GM12878 (cell line): ENCODE measurements at regions not wholly inside any gene's neighbourhood (a gene's known extent, or its start where the extent isn't known, plus 50 kb on each side); places are given as distances from the start of the nearest gene placed in this dataset.
A peak's percentile ranks its signal among the peaks of the same experiment; 100 is the strongest.

Experiments used
- ATAC-seq: fragments of 200-7000 bp; cut with Tn5 transposase; 3 replicates; pipeline ENCODE4 v1.9.1; 2020; ENCODE audit warnings: mild to moderate bottlenecking, moderate library complexity
- BruUV-seq: library from RNA; stranded (reverse); fragments of 400-500 nt; replicated peaks from 2 replicates; lab custom pipeline; 2021; lab: Mats Ljungman, UMichigan
- CTCF ChIA-PET: fragments of 300-600 bp; sonication (Branson Sonifier 250); formaldehyde crosslinking; extraction: SDS; loops from one replicate; lab custom pipeline; 2021; ENCODE audit warnings: inconsistent platforms; lab: Yijun Ruan, JAX
- POLR2A ChIA-PET: fragments of 350-600 bp; formaldehyde crosslinking; extraction: SDS; loops from one replicate; lab custom pipeline; 2021; ENCODE audit warnings: inconsistent platforms; lab: Charles Lee
- RAD21 ChIA-PET: fragments of 300-600 bp; sonication (Branson Sonifier 250); formaldehyde crosslinking; loops from one replicate; lab custom pipeline; 2023; ENCODE audit warnings: antibody characterized with exemption; ENCODE audit not compliant: unreplicated experiment; lab: Charles Lee
- SMC1A ChIA-PET: fragments of 300-600 bp; sonication (Branson Sonifier 250); formaldehyde crosslinking; loops from one replicate; lab custom pipeline; 2023; ENCODE audit not compliant: unreplicated experiment, uncharacterized antibody; lab: Charles Lee
- DNase-seq: peaks from one replicate; pipeline ENCODE4 v3.0.0-alpha.2; 2011; ENCODE audit warnings: low read depth, low spot score
- FAIRE-seq: peaks from 3 replicates; lab custom pipeline; 2011; peaks lifted over from hg19 to GRCh38; lab: Jason Lieb, UNC
- H2AFZ ChIP-seq: 2 replicates; pipeline ENCODE4 v1.6.0; 2011; ENCODE audit warnings: low read depth, low read length, control low read depth; ENCODE audit not compliant: control insufficient read depth
- H3K27ac ChIP-seq: 2 replicates; pipeline ENCODE4 v1.5.1; 2011; ENCODE audit warnings: control low read depth; ENCODE audit not compliant: control insufficient read depth, insufficient read depth
- H3K27me3 ChIP-seq, 2 experiments: replicated peaks in 1 of 2; 2 replicates each; pipeline versions ENCODE4 v1.6.0 to v1.6.1; 2011; ENCODE audit warnings: low read length in 1 of 2; ENCODE audit not compliant: control insufficient read depth in 2 of 2, insufficient read depth in 2 of 2
- H3K36me3 ChIP-seq, 2 experiments: 2 replicates each; pipeline ENCODE4 v1.5.1; 2011; ENCODE audit warnings: low read length in 1 of 2; ENCODE audit not compliant: control insufficient read depth in 2 of 2, insufficient read depth in 2 of 2
- H3K4me1 ChIP-seq: 2 replicates; pipeline ENCODE4 v1.6.1; 2011; ENCODE audit warnings: mild to moderate bottlenecking, low read length, moderate library complexity, mixed read lengths; ENCODE audit not compliant: control insufficient read depth, insufficient read depth
- H3K4me2 ChIP-seq: 2 replicates; pipeline ENCODE4 v1.6.0; 2011; ENCODE audit warnings: control low read depth; ENCODE audit not compliant: control insufficient read depth, insufficient read depth
- H3K4me3 ChIP-seq: fragments of 200-600 bp; sonication (generic); 2 replicates; pipeline ENCODE4 v1.5.1; 2016
- H3K79me2 ChIP-seq: 2 replicates; pipeline ENCODE4 v1.6.0; 2011; ENCODE audit warnings: low read length; ENCODE audit not compliant: control insufficient read depth, insufficient read depth
- H3K9ac ChIP-seq: 2 replicates; pipeline ENCODE4 v1.8.0; 2011; ENCODE audit warnings: low read length, control low read depth, mixed read lengths; ENCODE audit not compliant: control insufficient read depth, insufficient read depth
- H3K9me3 ChIP-seq: replicated peaks from 3 replicates; pipeline ENCODE4 v1.5.1; 2011; ENCODE audit warnings: mild to moderate bottlenecking, low read length; ENCODE audit not compliant: control insufficient read depth, insufficient read depth
- H4K20me1 ChIP-seq: 2 replicates; pipeline ENCODE4 v1.6.0; 2011; ENCODE audit not compliant: control insufficient read depth, insufficient read depth
- EED ChIP-seq: sonication (generic); IDR thresholded peaks from 2 replicates; pipeline ENCODE4 v1.6.1; 2016; ENCODE audit warnings: antibody characterized with exemption, low read depth
- NFYB ChIP-seq: IDR thresholded peaks from 2 replicates; pipeline ENCODE4 v1.6.1; 2011; ENCODE audit warnings: low read depth, mild to moderate bottlenecking, low read length, improper control_type of control experiment, moderate library complexity; ENCODE audit not compliant: insufficient read depth
- PAX8 ChIP-seq: fragments of 450-650 bp; IDR thresholded peaks from 2 replicates; pipeline ENCODE4 v1.6.1; 2017; ENCODE audit warnings: mild to moderate bottlenecking, moderate library complexity
- SMC3 ChIP-seq: IDR thresholded peaks from 2 replicates; pipeline ENCODE4 v1.6.1; 2011; ENCODE audit warnings: low read length, improper control_type of control experiment, borderline replicate concordance
- ZBED1 ChIP-seq: IDR thresholded peaks from 2 replicates; pipeline ENCODE4 v1.6.1; 2016; ENCODE audit warnings: borderline replicate concordance
- WGBS: methylation state at CpG from one replicate; pipeline ENCODE4 v1.1.6; 2016; ENCODE audit warnings: low lambda C conversion rate; ENCODE audit not compliant: insufficient replicate concordance, insufficient coverage; ENCODE audit errors: missing lambda C conversion rate; 5-methylcytosine and 5-hydroxymethylcytosine counted together
- in situ Hi-C: fragments of 300-500 bp; cut with MboI; formaldehyde crosslinking; loops from 9 replicates; pipeline ENCODE4 v1.14.3; 2018; ENCODE audit warnings: mixed read lengths
- intact Hi-C: fragments of 100-400 bp; cut with micrococcal nuclease; formaldehyde crosslinking; loops from one replicate; pipeline ENCODE4 v1.14.2; 2022; ENCODE audit not compliant: unreplicated experiment

DNA sequence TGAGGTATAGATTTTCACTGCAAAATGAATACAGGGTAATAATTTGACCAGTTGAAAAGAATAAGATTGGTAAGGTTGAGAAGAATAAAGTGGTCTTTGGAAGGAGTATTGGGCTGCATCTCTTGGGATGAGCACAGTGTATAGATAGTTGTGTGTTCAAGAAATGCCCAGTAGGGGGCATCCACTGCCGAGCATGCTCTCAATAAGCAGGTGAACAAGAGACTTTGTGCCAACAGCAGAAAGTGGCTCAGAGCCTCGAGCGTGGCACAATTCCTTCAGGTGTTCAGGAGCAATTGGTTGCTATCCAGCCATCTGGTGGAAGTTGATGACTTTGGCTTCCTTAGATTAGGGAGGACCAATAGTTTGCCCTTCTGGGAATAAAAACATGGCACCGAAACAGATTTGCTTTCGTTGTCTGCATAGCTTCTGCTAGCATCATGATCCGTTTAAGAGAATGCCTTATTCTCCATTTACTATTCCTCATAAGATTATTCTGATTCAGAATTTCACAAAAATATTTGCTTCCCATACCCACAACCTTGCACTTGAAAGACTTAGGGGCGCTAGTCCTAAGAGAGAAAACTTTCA, 258.1 kb upstream of the NEIL3 start (continued):
- TF ChIP-seq ZBED1 (no peak), PAX8 (no peak), SMC3 (peak; percentile 44; the same call in 1 of the 2 replicates)

DNA sequence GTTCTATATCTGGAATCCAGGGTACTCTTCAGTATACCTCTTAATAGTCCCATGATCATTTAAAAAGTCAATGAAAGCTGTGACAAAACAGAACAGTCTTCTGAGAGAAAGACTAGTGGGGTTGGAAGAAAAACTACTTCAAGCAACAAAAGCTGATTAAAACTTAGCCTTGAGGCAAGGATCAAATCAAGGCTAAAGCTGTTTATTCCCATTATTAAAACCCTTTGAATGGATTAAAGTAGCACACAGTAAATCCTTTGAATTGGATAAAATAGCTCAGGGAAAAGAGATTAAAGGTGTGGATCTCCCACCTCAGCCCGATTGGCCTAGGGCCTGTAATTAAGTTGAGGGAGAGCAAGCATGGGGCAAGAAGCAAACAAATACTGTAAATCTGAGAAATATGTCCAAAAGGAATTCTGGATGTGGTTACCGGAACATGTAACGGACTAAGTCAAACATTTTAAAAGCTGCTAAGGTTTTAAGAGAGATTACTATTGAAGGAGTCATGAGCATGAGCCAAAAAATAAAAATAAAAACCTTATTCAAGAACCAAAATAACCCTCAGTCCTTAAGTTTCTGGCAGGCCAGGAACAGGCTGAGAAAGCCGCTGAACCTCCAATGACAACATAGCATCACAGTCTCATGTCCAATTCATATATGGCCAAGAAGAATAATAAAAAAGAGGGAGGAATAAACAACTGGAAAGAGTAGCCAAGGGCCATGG, 257.3 kb upstream of the NEIL3 start:
- Histone ChIP-seq H3K27ac (no peak overlapping the region), H3K4me3 (no peak overlapping the region), H3K9ac (no peak overlapping the region), H3K4me2 (no peak overlapping the region), H2AFZ (no peak overlapping the region), H3K36me3 (no peaks in the 10 kb centered on the region), H3K4me1 (no peaks in the 10 kb centered on the region), H3K27me3 (no peaks in the 10 kb centered on the region; a peak in 1 of 4 replicates), H4K20me1 (no peaks in the 10 kb centered on the region), H3K9me3 (no peaks in the 10 kb centered on the region), H3K79me2 (no peaks in the 10 kb centered on the region)
- ChIA-PET RAD21 (interaction anchor here (1.0 to 1.3 kb wide), 3 partner anchors 23 to 675 kb away, joined by 3 to 6 read pairs (median 6); no protein-coding TSS in a partner anchor), POLR2A (no interaction called here), SMC1A (interaction anchor here (0.7 to 1.9 kb wide), 10 partner anchors 19 to 678 kb away, joined by 3 to 10 read pairs (median 3); partner anchors contain the start of gene NEIL3), CTCF (interaction anchor here (0.9 to 2.2 kb wide), 18 partner anchors 10 to 676 kb away, joined by 3 to 16 read pairs (median 4); no protein-coding TSS in a partner anchor)
- intact Hi-C loops: no loop called here
- ATAC-seq (no peak), DNase-seq (no peak), FAIRE-seq (no peak)
- 49% methylated on average over 4 of the region's 4 CpGs for WGBS
- in situ Hi-C loops: loop anchor here (5.0 kb wide), 2 partner anchors 280 to 675 kb away; no protein-coding TSS in a partner anchor
- TF ChIP-seq NFYB: no peak
- TF ChIP-seq EED: no peak
- no TSS peak for BruUV-seq
